GM19438 (cell line): ENCODE measurements at regions not wholly inside any gene's neighbourhood (a gene's known extent, or its start where the extent isn't known, plus 50 kb on each side); places are given as distances from the start of the nearest gene placed in this dataset.

Experiments
- ATAC-seq: cut with Tn5 transposase; IDR thresholded peaks from one replicate; pipeline ENCODE4 v1.9.1; 2021; ENCODE audit warnings: low read depth; ENCODE audit not compliant: unreplicated experiment

DNA sequence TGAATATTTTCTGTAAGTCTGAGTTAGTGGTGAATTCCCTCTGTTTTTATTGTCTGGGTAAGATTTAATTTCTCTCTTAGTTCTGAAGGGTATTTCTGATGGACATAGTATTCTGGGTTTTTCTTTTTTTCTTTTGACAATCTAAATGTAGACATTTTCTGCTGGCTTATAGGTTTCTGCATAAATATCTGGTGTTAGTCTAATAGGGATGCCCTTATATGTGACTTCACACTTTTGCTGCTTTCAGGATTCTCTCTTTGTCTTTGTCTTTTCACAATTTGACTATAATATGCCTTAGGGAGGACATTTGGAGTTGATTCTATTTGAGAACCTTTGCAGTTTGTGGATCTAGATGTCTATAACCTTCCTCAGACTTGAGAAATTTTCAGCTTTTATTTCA is 667.2 kb downstream of the EPHA7 start:
- ATAC-seq, result no peak

DNA sequence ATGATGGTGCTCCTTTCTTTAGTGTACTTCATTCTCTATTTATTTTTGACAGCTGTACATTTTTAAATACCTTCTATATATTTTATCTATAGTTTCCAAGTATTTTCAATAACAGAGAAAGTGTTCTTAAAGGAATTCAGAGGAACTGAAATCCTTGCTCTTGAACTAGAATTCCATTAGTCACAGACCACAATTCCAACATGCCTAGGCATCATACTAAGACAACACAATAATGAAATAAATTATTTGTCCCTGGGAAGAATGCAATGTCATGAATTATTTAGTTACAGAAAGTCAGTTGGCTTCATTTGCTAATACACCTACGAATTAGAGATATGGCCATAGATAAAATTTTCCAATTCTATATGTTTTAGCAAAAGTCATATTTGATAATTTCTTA is 671.2 kb downstream of the EPHA7 start:
- no peak for ATAC-seq

DNA sequence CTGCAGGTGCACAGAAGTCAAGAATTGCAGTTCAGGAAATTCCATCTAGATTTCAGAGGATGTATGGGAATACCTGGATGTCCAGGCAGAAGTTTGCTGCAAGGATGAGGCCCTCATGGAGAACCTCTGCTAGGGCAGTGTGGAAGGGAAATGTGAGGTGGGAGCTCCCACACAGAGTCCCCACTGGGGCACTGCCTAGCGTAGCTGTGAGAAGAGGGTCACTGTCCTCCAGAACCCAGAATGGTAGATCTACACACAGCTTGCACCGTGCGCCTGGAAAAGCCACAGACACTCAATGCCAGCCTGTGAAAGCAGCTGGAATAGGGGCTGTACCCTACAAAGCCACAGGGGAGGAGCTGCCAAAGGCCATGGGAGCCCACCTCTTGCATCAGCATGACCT is 681.4 kb downstream of the EPHA7 start:
- ATAC-seq, result no peak

- no peak for ATAC-seq
Observed at GRCh38 chr6:92723390-92723931, 695.9 kb downstream of the EPHA7 start.

DNA sequence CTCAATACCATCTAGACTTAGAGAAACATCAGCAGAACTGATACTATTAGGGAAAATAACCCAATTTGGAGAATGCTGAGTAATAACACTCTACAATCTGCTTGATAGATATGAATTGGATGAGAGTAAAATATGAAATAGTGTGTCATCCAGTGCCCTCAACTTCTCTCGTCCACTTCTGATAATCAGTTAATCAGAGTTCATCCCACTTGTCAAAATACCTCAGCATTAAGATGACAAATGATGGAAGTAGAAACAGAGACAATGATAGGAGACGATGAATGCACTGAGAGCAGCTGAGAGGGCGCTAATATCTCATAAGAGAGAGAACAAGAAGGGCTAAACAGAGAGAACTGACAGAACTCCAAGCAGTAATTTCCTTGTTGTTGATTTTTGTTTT is 699.6 kb downstream of the EPHA7 start:
- ATAC-seq, result no peak

GRCh38 chr6:92716638-92717037 is 702.7 kb downstream of the EPHA7 start:
- ATAC-seq, result no peak

- no peak for ATAC-seq
Observed at GRCh38 chr6:92715991-92716390, 703.4 kb downstream of the EPHA7 start.

GRCh38 chr6:92714346-92714745 is 705.0 kb downstream of the EPHA7 start:
- no peak for ATAC-seq

DNA sequence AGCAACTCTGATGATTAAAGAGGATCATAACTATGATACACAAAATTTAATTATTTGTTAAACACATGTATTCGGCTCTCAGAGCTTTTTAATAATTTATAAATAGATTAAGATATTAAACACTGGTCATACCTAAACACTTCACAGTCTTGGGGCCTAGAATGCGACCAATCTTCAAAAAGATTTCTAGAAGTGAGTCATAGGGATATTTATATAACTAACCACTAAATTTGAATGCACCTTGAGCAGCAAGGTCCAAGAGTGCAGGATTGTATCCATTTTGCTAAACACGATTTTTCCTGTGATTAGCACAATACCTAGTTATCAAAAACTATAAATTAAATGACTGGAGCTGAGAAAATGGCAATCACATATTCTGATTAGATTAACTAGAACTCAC is 709.3 kb downstream of the EPHA7 start:
- no peak for ATAC-seq

- no peak for ATAC-seq
Observed at GRCh38 chr6:92708945-92709344, 710.4 kb downstream of the EPHA7 start.

DNA sequence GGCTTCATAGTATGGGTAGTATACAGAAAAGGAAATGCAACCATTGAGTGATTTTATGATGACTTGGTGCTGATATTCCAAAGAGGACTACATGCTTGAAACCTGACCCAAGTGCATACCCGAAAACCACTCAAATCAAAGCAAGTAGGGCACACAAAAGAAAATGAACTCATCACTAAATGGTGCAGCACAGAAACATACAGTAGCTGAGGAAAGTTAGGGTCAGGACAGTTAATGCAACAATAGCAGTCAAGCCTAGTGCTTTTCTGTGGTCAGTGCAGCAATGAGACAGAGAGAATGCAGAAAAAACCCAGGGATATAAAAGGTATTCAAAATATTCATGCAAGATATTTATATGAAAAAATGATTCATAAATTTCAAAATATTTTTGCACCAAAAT is 711.1 kb downstream of the EPHA7 start:
- no peak for ATAC-seq

DNA sequence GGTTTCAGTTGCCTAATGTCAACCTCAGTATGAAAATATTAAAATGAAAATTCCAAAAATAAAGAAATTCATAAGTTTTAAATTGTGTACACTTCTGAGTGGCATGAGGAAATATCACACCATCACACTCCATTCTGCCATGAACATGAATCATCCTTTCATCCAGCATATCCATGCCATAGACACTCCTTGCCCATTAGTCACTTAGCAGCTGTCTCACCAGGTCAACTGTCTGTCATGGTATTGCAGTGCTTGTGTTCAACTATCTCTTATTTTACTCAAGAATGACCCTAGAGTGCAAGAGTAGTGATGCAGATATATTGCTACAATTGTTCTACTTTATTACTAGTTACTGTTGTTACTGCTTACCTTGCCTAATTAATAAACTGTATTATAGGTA is 712.4 kb downstream of the EPHA7 start:
- no peak for ATAC-seq

DNA sequence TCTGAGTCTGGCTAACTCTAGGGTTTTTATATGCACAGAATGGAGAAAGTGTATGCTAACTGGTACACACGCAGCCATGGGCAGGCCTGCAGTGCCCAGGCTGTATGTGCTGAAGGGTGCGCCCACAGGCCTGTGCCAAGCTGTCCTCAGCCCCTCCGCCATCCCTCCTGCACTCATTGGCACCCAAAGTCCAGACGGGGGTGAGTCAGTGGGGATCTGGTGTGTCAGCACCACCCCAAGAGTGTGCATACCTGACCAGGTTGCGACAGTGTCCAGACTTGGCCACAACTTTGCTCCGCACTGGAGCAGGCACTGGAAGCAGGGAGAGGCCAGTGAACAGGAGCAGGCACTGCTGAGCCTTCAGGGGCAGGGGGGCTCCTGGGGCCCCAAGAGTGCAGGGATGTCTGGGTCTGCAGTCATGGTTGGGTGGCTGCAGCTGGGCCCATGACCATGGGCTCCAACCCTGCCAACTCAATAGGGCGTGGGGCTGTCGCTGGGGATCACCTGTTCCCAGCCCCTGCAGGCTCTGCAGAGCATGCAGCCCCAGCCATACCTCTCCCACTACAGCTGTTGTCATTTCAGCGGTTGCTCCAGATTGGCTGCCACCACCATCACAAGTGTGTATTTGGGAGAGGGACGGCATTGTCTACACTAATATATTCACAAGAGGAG is 717.8 kb downstream of the EPHA7 start:
- no peak for ATAC-seq

DNA sequence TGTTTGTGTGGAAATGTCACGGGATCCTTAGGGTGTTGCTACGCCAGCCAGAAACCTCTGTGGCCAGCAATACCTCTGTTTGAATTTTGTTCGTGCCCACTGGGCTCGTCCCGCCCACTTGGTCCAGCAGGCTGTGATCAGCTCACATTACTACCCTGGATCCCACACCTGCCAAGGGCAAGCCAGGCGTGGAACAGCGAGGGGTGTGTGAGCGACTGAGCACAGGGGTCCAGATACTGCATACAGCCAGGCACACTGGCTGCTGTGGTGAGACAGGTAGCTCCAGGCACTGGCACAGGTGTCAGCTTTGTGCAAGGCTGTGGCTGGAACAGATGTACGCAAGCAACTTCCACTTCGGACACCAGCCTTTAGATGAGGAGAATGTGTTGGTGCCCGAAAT is 718.9 kb downstream of the EPHA7 start:
- ATAC-seq, result no peak

DNA sequence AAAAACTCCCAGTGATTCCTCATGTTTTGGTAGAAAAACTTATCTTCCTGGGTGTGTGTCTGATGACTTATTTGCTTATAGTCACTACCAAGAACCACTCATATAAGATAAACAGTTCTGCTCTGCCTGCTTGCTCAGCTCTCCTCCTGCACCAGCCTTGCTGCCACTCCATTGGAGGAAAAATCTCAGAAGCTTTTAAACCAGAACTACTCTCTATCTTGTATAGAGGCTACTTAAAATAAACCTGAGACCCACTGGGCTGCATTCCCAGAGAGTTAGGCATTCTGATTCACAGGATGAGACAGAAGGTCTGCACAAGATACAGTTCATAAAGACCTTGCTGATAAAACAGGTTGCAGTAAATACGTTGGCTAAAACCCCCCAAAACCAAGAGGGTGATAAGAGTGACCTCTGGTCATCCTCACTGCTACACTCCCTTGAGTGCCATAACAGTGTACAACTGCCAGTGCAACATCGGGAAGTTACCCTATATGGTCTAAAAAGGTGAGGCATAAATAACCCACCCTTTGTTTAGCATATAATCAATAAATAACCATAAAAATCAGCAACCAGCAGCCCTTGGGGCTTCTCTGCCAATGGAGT is 728.3 kb downstream of the EPHA7 start:
- no peak for ATAC-seq

- no peak for ATAC-seq
Observed at GRCh38 chr6:92688342-92688741, 731.0 kb downstream of the EPHA7 start.

GRCh38 chr6:92687278-92687677 is 732.1 kb downstream of the EPHA7 start:
- no peak for ATAC-seq

GRCh38 chr6:92684386-92684785 is 735.0 kb downstream of the EPHA7 start:
- no peak for ATAC-seq

DNA sequence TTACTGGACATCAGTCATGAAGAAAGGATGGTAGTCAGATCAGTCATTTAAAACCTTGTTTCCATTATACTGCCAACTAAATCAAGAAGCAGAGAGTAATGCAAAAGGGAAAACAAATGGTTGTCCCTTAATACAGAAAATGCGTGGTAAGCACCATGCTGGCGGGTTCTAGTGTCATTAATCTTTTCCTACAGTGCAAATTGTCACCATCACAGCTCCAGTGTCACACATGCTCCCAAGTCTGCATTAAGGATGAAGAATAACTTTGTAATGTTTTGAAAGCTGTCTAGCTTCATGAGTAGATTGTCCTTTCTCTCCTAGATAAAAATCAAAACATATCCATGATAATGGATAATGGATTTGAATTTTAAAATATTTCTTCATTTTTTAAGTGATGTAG is 735.6 kb downstream of the EPHA7 start:
- ATAC-seq, result no peak

DNA sequence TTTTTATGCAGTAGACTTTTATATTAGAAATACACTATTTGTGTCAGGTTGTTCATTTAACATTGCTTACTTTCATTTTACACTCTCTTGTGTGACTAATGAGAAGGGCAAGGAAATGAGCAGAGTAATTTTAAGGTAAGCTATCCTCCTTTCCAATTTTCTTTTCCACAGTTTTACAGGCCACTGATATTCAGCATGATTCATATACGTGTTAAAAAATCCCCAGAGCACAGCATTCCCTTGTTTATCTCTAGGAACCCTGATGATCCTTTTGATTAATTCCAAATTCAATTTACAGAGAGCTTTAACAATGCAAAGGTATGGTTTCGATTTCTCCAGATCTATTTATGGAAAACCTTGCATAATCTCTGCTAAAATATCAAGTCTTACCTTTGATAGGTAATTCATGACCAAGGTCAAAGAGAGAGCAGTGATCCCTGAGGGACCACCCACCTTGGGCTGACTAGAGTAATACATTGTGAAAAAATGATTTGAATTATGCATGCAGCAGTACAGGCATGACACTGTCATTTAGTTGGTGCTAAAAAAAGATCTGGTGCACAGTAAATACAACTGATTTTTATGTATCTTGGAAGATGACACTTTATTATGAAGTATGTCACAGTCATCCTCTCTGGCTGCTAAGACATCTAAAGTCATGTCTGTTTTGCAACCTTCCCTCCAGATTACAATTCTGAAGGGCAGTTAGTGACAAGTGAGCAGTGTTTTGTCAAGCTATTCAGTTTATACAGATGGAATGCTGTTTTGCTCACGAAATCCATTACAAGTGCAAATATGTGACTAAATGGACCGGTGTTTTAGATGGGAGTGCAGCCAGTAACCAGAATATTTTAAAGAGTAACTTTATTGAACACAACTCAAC is 736.6 kb downstream of the EPHA7 start:
- ATAC-seq, result no peak

- ATAC-seq, result no peak
Observed at GRCh38 chr6:92681401-92681800, 738.0 kb downstream of the EPHA7 start.
